ENCODE measurements at regions not wholly inside any gene's neighbourhood (a gene's known extent, or its start where the extent isn't known, plus 50 kb on each side); places are given as distances from the start of the nearest gene placed in this dataset.

DNA sequence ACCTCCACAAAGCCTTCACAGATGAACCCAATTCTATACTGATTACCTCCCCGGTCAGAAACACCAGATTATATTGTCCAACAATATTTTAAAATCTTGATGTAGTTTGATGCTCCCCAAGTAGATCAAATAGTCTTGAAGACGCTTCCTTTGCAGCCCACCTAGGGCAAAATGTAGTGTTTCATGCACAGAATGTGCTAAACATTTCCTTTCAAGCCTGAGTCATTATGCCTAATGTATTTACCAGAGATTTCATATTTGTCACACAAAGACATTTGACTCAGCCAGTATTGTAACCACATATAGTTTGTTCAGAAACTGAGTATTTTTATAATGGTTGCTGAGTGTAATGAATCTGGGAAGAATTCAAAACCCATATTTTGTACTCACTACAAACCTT is 1396.8 kb downstream of the LRRC4C start:
- no peaks in the 10 kb centered on the region for H3K36me3 Mint-ChIP-seq
- POLR2A ChIA-PET = no interaction called here
- no peaks in the 10 kb centered on the region for H3K4me1 Mint-ChIP-seq
- H3K4me3 Mint-ChIP-seq = no peak overlapping the region
- ATAC-seq (no peak), DNase-seq (no peak)
- no peak overlapping the region for H3K27ac Mint-ChIP-seq
- H3K27me3 Mint-ChIP-seq = no peaks in the 10 kb centered on the region
- peaks cover 2 to 46% (median 16%) of the 10 kb centered on the region in 9 donors for H3K9me3 Mint-ChIP-seq

DNA sequence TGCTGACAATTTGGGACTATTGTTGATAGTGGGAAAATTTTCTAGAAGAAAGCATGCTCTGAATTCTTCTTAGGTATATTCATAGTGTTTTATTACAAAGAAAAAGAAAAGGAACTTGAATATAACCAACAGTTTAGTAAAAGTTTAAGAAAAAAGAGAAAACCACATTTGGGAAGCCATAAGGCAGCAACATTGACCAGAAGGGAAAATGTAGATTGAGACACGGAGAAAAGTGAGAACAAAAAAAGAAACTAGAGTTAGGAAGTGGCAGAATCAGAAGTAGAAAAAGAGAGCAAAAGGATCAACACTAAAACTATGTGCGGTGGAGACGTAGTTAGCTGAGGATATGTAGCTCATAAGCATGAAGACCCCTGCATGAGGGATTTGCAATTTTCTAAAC is 1398.2 kb downstream of the LRRC4C start:
- peaks cover 2 to 59% (median 13%) of the 10 kb centered on the region in 9 donors for H3K9me3 Mint-ChIP-seq
- DNase-seq (no peak), ATAC-seq (no peak)
- no peak overlapping the region for H3K4me3 Mint-ChIP-seq
- H3K36me3 Mint-ChIP-seq = no peaks in the 10 kb centered on the region
- POLR2A ChIA-PET = no interaction called here
- H3K4me1 Mint-ChIP-seq = no peaks in the 10 kb centered on the region
- no peak overlapping the region for H3K27ac Mint-ChIP-seq
- H3K27me3 Mint-ChIP-seq = no peaks in the 10 kb centered on the region

DNA sequence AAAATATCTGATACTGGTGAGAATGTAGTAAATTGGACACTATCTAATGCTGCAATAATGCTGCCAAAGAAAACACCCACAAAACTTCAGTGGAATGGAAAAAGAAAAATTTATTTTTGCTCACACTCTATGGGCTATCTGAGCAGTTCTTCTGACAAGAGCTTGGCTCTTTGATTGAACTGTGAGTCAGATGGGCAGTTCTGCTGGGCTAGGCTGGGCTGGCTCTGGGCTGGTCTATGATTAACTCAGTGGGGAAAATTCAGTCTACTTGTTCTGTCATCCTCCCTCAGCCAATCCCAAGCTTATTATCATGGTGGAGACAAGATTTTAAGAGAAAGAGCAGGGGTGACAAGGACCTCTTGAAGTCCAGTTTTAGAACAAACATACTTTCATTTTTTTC is 1404.8 kb downstream of the LRRC4C start:
- peaks cover 0 to 30% (median 3%) of the 10 kb centered on the region in 9 donors for H3K9me3 Mint-ChIP-seq
- no peaks in the 10 kb centered on the region for H3K4me1 Mint-ChIP-seq
- POLR2A ChIA-PET = no interaction called here
- ATAC-seq = no peak
- no peak overlapping the region for H3K27ac Mint-ChIP-seq
- H3K4me3 Mint-ChIP-seq = no peak overlapping the region
- H3K27me3 Mint-ChIP-seq = no peaks in the 10 kb centered on the region
- peaks cover 0 to 2% (median 0%) of the 10 kb centered on the region in 3 donors for H3K36me3 Mint-ChIP-seq
- no peak for DNase-seq

DNA sequence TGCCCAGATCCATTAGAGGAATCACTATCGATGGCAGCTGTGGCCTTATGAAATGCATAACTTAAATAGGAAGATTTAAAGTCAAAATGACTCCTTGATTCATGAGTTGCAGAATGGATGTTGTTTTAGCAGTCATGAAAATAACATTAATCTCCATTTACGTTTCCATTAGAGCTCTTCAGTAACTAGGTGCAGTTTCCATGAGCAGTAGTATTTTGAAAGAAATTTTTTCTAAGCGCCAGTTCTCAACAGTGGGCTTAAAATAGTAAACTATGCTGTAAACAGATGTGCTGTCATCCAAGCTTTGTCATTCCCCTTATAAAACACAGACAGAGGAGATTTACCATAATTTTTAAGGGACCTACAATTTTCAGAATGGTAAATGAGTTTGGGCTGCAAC is 1414.1 kb downstream of the LRRC4C start:
- peaks cover 0 to 11% (median 0%) of the 10 kb centered on the region in 3 donors for H3K36me3 Mint-ChIP-seq
- H3K4me3 Mint-ChIP-seq = no peak overlapping the region
- no peaks in the 10 kb centered on the region for H3K4me1 Mint-ChIP-seq
- no peak overlapping the region for H3K27ac Mint-ChIP-seq
- DNase-seq = no peak
- no peak for ATAC-seq
- H3K9me3 Mint-ChIP-seq = peaks cover 7 to 38% (median 20%) of the 10 kb centered on the region in 9 donors
- no peaks in the 10 kb centered on the region for H3K27me3 Mint-ChIP-seq
- POLR2A ChIA-PET = no interaction called here

DNA sequence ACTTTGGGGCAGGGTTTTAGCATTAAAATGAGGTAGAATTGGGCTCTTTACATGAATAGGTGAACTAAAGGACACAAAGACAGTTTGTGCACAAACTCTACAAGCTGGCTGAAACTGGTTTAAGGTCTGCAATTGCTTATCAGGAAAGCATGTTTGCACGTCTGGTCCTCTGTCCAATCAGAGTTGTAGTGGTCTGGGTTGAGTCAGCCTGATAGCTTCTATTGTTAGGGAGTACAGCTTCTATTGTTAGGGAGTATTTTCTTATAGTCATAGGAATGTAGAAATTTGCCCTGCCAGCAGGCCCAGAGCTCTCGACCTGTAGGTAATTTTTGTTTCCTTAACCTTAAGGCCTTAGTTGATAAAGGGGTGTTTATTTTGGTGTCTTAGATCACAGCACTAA is 1422.4 kb downstream of the LRRC4C start:
- H3K4me1 Mint-ChIP-seq = no peaks in the 10 kb centered on the region
- ATAC-seq = no peak
- H3K4me3 Mint-ChIP-seq = no peak overlapping the region
- POLR2A ChIA-PET = no interaction called here
- H3K36me3 Mint-ChIP-seq = no peaks in the 10 kb centered on the region
- no peak for DNase-seq
- peaks cover 3 to 26% (median 14%) of the 10 kb centered on the region in 9 donors for H3K9me3 Mint-ChIP-seq
- H3K27ac Mint-ChIP-seq = no peak overlapping the region
- H3K27me3 Mint-ChIP-seq = no peaks in the 10 kb centered on the region

DNA sequence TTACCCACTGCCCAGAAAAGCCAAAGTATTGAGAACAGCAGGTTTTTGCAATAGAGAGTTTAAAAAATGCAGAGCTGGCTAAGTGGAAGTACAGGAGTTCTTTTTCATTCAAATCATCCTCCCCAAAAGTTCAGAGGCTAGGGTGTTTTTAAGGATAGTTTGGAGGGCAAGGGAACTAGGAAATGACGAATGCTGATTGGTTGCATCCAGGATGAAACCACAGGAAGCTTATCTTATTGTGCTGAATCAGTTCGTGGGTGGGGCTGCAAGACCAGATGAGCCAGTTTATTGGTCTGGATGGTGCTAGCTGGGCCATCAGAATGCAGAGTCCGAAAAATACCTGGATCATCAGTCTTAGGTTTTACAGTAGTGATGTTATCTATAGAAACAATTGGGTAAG is 1427.1 kb downstream of the LRRC4C start:
- POLR2A ChIA-PET = no interaction called here
- Mint-ChIP-seq H3K4me3 (no peak overlapping the region), H3K36me3 (no peaks in the 10 kb centered on the region), H3K27me3 (no peaks in the 10 kb centered on the region), H3K4me1 (no peaks in the 10 kb centered on the region), H3K9me3 (peaks cover 0 to 33% (median 8%) of the 10 kb centered on the region in 9 donors), H3K27ac (no peak overlapping the region)
- ATAC-seq (no peak), DNase-seq (no peak)

DNA sequence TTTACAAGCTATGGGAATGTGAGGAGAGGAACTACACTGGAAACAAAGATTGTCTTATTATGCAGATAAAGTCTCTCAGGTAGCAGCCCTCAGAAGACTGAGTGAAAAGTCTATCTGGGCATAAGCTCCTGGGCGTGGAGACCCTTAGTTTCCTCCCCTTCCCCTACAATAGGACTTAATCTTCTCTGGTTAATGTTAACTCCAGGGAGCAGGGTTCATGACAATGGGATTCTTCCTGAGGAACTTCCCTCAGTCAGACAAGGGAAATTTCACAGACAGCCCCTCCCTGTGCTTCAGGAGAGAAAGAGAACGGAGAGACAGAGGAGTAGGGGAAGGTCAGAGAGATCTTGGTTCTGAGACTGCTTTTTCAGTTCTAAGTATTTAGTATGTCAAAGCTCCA is 1428.6 kb downstream of the LRRC4C start:
- no peaks in the 10 kb centered on the region for H3K27me3 Mint-ChIP-seq
- H3K4me3 Mint-ChIP-seq = no peak overlapping the region
- no peak overlapping the region for H3K27ac Mint-ChIP-seq
- H3K4me1 Mint-ChIP-seq = no peaks in the 10 kb centered on the region
- POLR2A ChIA-PET = no interaction called here
- no peak for DNase-seq
- no peak for ATAC-seq
- H3K36me3 Mint-ChIP-seq = no peaks in the 10 kb centered on the region
- H3K9me3 Mint-ChIP-seq = peaks cover 1 to 25% (median 7%) of the 10 kb centered on the region in 9 donors

DNA sequence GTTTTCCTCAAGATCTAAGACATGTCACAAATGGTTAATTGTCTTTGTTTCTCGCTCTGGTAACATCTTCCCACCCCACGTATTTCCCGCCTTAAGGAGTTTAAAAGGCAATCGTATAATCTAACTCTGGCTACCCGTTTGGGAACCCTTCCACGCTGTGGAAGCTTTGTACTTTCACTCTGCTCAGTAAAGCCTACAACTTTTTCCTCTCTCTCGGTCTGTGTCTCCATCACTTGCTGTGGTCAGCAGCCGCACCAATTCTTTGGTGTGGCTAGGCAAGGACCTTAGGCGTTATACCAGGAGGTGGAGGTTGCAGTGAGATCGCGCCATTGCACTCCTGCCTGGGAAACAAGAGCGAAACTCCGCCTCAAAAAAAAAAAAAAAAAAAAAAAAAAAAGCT is 1430.1 kb downstream of the LRRC4C start:
- DNase-seq (no peak), ATAC-seq (no peak)
- Mint-ChIP-seq H3K36me3 (no peaks in the 10 kb centered on the region), H3K27me3 (no peaks in the 10 kb centered on the region), H3K4me1 (no peaks in the 10 kb centered on the region), H3K9me3 (peaks cover 3 to 31% (median 10%) of the 10 kb centered on the region in 9 donors), H3K27ac (no peak overlapping the region), H3K4me3 (no peak overlapping the region)
- POLR2A ChIA-PET = no interaction called here

DNA sequence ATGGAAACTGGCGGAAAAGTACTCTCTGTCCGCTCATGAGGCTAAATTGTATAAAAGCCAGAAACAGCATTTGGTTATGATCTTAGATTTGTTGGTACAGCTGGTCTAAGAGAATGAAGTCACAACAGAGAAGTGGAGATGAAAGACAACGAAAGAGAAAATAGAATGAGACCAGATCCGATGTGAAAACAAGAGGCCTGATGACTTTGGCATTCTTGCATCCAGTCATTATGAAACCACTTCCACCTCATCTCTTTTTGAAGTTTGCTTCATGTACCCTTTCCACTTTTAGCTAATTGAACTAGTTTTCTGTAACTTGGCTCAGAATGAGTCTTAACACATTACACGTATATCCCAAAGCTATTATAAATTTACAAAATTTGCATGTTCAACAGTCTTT is 1431.7 kb downstream of the LRRC4C start:
- peaks cover 3 to 29% (median 10%) of the 10 kb centered on the region in 9 donors for H3K9me3 Mint-ChIP-seq
- no peak overlapping the region for H3K27ac Mint-ChIP-seq
- H3K36me3 Mint-ChIP-seq = no peaks in the 10 kb centered on the region
- POLR2A ChIA-PET = no interaction called here
- no peaks in the 10 kb centered on the region for H3K4me1 Mint-ChIP-seq
- ATAC-seq = no peak
- no peaks in the 10 kb centered on the region for H3K27me3 Mint-ChIP-seq
- H3K4me3 Mint-ChIP-seq = no peak overlapping the region
- no peak for DNase-seq

DNA sequence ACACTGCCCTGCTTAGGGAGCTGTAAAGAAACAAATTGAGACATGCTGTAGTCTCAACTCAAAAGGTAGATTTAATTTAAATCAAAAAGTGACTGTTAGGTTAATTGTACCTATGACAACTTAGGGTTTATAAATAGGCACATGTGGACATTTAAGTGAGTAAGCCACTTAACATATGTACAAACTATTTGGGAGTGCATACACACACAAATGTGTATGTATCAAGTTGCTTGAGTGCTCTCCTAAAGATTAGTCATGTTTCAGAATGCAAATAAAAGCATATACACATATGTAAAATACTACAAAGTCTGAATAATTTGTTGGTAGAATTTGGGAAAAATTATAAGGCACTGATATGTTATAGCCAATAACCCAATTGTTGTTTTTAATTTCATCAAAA is 1435.7 kb downstream of the LRRC4C start:
- POLR2A ChIA-PET = no interaction called here
- Mint-ChIP-seq H3K27me3 (no peaks in the 10 kb centered on the region), H3K4me1 (no peaks in the 10 kb centered on the region), H3K27ac (no peak overlapping the region), H3K9me3 (peaks cover 3 to 27% (median 9%) of the 10 kb centered on the region in 9 donors), H3K36me3 (no peaks in the 10 kb centered on the region), H3K4me3 (no peak overlapping the region)
- DNase-seq (no peak), ATAC-seq (no peak)

DNA sequence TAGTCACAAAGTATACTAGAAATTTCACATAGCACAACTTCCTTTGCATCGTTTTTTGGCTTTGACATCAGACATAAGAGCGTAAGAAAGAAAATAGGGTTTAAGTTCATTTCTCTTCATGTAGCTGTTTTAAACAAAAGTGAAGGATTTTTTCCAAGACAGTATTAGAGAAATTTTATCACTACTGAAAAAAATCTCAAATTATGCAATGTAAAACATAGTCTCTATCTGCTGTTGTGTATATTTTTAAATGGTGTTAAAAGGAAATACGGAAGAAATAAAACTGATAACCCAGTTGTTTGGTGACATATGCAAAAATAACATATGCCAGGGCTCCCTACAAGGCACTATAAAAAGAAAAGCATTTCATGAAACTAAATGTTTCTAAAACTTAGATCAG is 1449.4 kb downstream of the LRRC4C start:
- POLR2A ChIA-PET = interaction anchor here (0.6 kb wide), 1 partner anchor 12 kb away, joined by 3 read pairs; no protein-coding TSS in a partner anchor
- no peak for DNase-seq
- Mint-ChIP-seq H3K9me3 (peaks cover 0 to 23% (median 5%) of the 10 kb centered on the region in 9 donors), H3K36me3 (peaks cover 0 to 4% (median 0%) of the 10 kb centered on the region in 3 donors), H3K4me3 (no peak overlapping the region), H3K27me3 (no peaks in the 10 kb centered on the region), H3K4me1 (no peaks in the 10 kb centered on the region), H3K27ac (no peak overlapping the region)
- ATAC-seq = no peak

DNA sequence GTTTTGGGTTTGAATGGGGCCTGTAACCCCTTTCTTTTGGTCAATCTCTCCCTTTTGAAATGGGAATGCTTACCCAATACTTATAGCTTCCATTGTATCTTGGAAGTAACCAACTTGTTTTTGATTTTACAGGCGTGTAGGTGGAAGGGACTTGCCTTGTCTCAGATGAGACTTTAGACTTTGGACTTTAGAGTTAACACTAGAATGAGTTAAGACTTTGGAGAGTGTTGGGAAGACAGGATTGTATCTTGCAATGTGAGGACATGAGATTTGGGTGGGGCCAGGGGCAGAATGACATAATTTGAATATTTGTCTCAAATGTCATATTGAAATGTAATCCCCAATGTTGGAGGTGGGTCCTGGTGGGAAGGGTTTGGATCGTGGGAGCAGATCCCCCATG is 1466.9 kb downstream of the LRRC4C start:
- Mint-ChIP-seq H3K27me3 (no peaks in the 10 kb centered on the region), H3K9me3 (peaks cover 5 to 38% (median 14%) of the 10 kb centered on the region in 9 donors), H3K27ac (no peak overlapping the region), H3K4me1 (no peaks in the 10 kb centered on the region), H3K36me3 (peaks cover 0 to 8% (median 0%) of the 10 kb centered on the region in 3 donors), H3K4me3 (no peak overlapping the region)
- ATAC-seq (no peak), DNase-seq (no peak)
- POLR2A ChIA-PET = no interaction called here

DNA sequence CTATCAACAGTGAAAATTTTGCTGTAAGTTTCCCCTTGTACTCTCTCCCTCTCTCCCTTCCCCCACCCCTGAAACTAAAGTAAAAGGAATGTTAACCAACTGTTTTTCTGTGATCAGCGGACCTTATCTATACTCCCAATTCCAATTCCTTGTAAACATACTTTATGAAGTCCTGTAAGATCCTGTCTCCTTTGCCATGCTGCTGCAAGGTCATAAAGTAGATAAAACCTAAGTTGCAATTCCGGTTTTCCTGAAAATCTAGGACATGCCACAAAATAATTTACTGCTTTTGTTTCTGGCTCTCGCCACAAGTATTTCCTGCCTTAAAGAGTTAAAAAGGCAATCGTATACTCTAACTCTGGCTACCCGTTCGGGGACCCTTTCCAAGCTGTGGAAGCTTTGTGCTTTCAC is 1469.0 kb downstream of the LRRC4C start:
- DNase-seq (no peak), ATAC-seq (no peak)
- H3K27me3 Mint-ChIP-seq = no peaks in the 10 kb centered on the region
- H3K36me3 Mint-ChIP-seq = peaks cover 0 to 8% (median 0%) of the 10 kb centered on the region in 3 donors
- H3K4me3 Mint-ChIP-seq = no peak overlapping the region
- POLR2A ChIA-PET = no interaction called here
- peaks cover 10 to 44% (median 24%) of the 10 kb centered on the region in 9 donors for H3K9me3 Mint-ChIP-seq
- no peaks in the 10 kb centered on the region for H3K4me1 Mint-ChIP-seq
- no peak overlapping the region for H3K27ac Mint-ChIP-seq

DNA sequence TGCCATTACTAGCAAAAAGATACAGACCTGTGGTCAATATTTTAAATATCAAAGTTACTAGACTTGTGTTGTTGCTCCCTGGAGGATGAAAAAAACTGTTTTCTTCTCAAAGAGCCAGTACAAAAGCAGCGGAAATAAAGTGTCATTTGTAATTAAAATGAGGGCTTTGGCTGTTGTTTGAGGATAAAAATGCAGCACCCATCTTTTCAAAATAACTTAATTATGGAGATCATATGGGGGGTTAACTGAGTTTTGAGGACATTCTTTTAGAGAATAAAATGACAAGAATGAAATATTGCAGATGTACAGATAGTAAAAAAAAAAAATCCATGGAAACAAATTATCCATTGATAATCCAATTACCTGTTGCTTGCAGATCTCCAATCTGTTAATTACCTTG is 1484.4 kb downstream of the LRRC4C start:
- Mint-ChIP-seq H3K36me3 (no peaks in the 10 kb centered on the region), H3K4me3 (no peak overlapping the region), H3K4me1 (no peaks in the 10 kb centered on the region), H3K9me3 (peaks cover 0 to 18% (median 9%) of the 10 kb centered on the region in 9 donors), H3K27ac (no peak overlapping the region), H3K27me3 (no peaks in the 10 kb centered on the region)
- POLR2A ChIA-PET = no interaction called here
- DNase-seq = no peak
- ATAC-seq = no peak
